Mucosa of descending colon (tissue), 3 donors: ENCODE measurements at regions not wholly inside any gene's neighbourhood (a gene's known extent, or its start where the extent isn't known, plus 50 kb on each side); places are given as distances from the start of the nearest gene placed in this dataset.

Experiments
- ATAC-seq: fragments of 200-7000 bp; cut with Tn5 transposase; one replicate; pipeline ENCODE4 v1.9.1; 2020; ENCODE audit warnings: mild to moderate bottlenecking, moderate library complexity
- DNase-seq, 3 donors: peaks; one replicate each; pipeline ENCODE4 v3.0.0-alpha.2; 2020
- H3K36me3 ChIP-seq: fragments of 200-600 bp; one replicate; pipeline ENCODE4 v1.8.0; 2021; ENCODE audit warnings: low read depth, mild to moderate bottlenecking
- H3K4me1 ChIP-seq: fragments of 200-600 bp; one replicate; pipeline ENCODE4 v1.8.0; 2021; ENCODE audit warnings: low read depth, mild to moderate bottlenecking
- H3K4me3 ChIP-seq: fragments of 200-600 bp; one replicate; pipeline ENCODE4 v1.8.0; 2021; ENCODE audit warnings: mild to moderate bottlenecking
- H3K9me3 ChIP-seq: fragments of 200-600 bp; one replicate; pipeline ENCODE4 v1.8.0; 2021; ENCODE audit warnings: mild to moderate bottlenecking
- CTCF ChIP-seq: fragments of 200-600 bp; IDR thresholded peaks from one replicate; pipeline ENCODE4 v1.8.0; 2022; ENCODE audit warnings: antibody characterized with exemption, mild to moderate bottlenecking
- intact Hi-C, 2 donors: fragments of 100-400 bp; cut with DNase I in 1 of 2; cut with micrococcal nuclease in 1 of 2; formaldehyde crosslinking; loops; one replicate each; pipeline versions ENCODE4 v1.11.0 to v1.11.1; 2022; cut with DNase I, micrococcal nuclease
- donor health status: DM: no; HTN: no; CAD: no; lungs with moderate emphysema.
- donor health status: DM: no; HTN: no; CAD: no.
- donor health status: DM: no; HTN: yes; CAD: no.

GRCh38 chr2:16176971-16177480 lies 236.7 kb downstream of the MYCN start:
- Histone ChIP-seq H3K9me3 (no peaks in the 10 kb centered on the region), H3K4me1 (no peaks in the 10 kb centered on the region), H3K4me3 (no peak overlapping the region), H3K36me3 (no peaks in the 10 kb centered on the region)
- no peak for ATAC-seq
- intact Hi-C loops, result no loop called here
- TF ChIP-seq CTCF, result no peak
- DNase-seq, result no peak

GRCh38 chr2:16175247-16175825 lies 235.0 kb downstream of the MYCN start:
- Histone ChIP-seq H3K4me3 (no peak overlapping the region), H3K4me1 (no peaks in the 10 kb centered on the region), H3K9me3 (no peaks in the 10 kb centered on the region), H3K36me3 (no peaks in the 10 kb centered on the region)
- intact Hi-C loops, result no loop called here
- no peak for TF ChIP-seq CTCF
- ATAC-seq, result no peak
- no peak for DNase-seq

- H3K4me1 ChIP-seq, result no peaks in the 10 kb centered on the region
- H3K9me3 ChIP-seq, result no peaks in the 10 kb centered on the region
- ATAC-seq (no peak), DNase-seq (no peak)
- TF ChIP-seq CTCF, result no peak
- no peak overlapping the region for H3K4me3 ChIP-seq
- H3K36me3 ChIP-seq, result no peaks in the 10 kb centered on the region
- intact Hi-C loops, result no loop called here
Observed at GRCh38 chr2:16174693-16175045, 234.3 kb downstream of the MYCN start.

- Histone ChIP-seq H3K4me1 (no peaks in the 10 kb centered on the region), H3K4me3 (no peak overlapping the region), H3K9me3 (no peaks in the 10 kb centered on the region), H3K36me3 (no peaks in the 10 kb centered on the region)
- TF ChIP-seq CTCF, result no peak
- no peak for DNase-seq
- ATAC-seq, result no peak
- intact Hi-C loops, result no loop called here
Observed at GRCh38 chr2:16173893-16174692, 233.7 kb downstream of the MYCN start.

- no peak for TF ChIP-seq CTCF
- H3K36me3 ChIP-seq, result no peaks in the 10 kb centered on the region
- DNase-seq, result no peak
- no peak overlapping the region for H3K4me3 ChIP-seq
- ATAC-seq, result no peak
- intact Hi-C loops, result no loop called here
- no peaks in the 10 kb centered on the region for H3K9me3 ChIP-seq
- no peaks in the 10 kb centered on the region for H3K4me1 ChIP-seq
Observed at GRCh38 chr2:16172324-16173175, 232.2 kb downstream of the MYCN start.
